ENCODE measurements at regions not wholly inside any gene's neighbourhood (a gene's known extent, or its start where the extent isn't known, plus 50 kb on each side); places are given as distances from the start of the nearest gene placed in this dataset.

- no peak overlapping the region for H3K4me2 ChIP-seq (ENCODE audit: low read depth, low read length, poor library complexity, severe bottlenecking)
- H2AFZ ChIP-seq (ENCODE audit: low read length): no peak overlapping the region
- H3K4me1 ChIP-seq (ENCODE audit: insufficient read depth, low read length, poor library complexity, severe bottlenecking): no peaks in the 10 kb centered on the region
- no peaks in the 10 kb centered on the region for H3K36me3 ChIP-seq (ENCODE audit: insufficient read depth, low read length)
- H3K9me3 ChIP-seq (ENCODE audit: insufficient read depth, low read depth, low read length): no peaks in the 10 kb centered on the region
- H3K4me3 ChIP-seq (ENCODE audit: low read length, poor library complexity, severe bottlenecking): no peak overlapping the region
- TF ChIP-seq CTCF (conservative IDR thresholded peaks at IDR 0.05; ENCODE audit: low read length) (no peak), EZH2phosphoT487 (IDR thresholded peaks at IDR 0.05; ENCODE audit: borderline replicate concordance) (no peak)
- no peaks in the 10 kb centered on the region for H4K20me1 ChIP-seq (ENCODE audit: insufficient read depth, low read length, poor library complexity, severe bottlenecking)
- no peaks in the 10 kb centered on the region for H3K9me2 ChIP-seq (replicated peaks; ENCODE audit: low read depth, low read length)
- no peaks in the 10 kb centered on the region for H3F3A ChIP-seq (ENCODE audit: low read depth)
- no peaks in the 10 kb centered on the region for H3K27me3 ChIP-seq (ENCODE audit: insufficient read depth, low read length, poor library complexity, severe bottlenecking)
- no peak overlapping the region for H3K9ac ChIP-seq (ENCODE audit: low read depth, low read length, poor library complexity, severe bottlenecking)
- no peaks in the 10 kb centered on the region for H3K79me2 ChIP-seq (ENCODE audit: insufficient read depth, low read length)
These were observed 262.1 kb downstream of the IL20RB start for GRCh38 chr3:137219801-137220445.

- TF ChIP-seq CTCF (conservative IDR thresholded peaks at IDR 0.05; ENCODE audit: low read length) (no peak), EZH2phosphoT487 (IDR thresholded peaks at IDR 0.05; ENCODE audit: borderline replicate concordance) (no peak)
- Histone ChIP-seq H4K20me1 (ENCODE audit: insufficient read depth, low read length, poor library complexity, severe bottlenecking) (no peaks in the 10 kb centered on the region), H3K4me3 (ENCODE audit: low read length, poor library complexity, severe bottlenecking) (no peak overlapping the region), H3F3A (ENCODE audit: low read depth) (no peaks in the 10 kb centered on the region), H3K36me3 (ENCODE audit: insufficient read depth, low read length) (no peaks in the 10 kb centered on the region), H3K4me2 (ENCODE audit: low read depth, low read length, poor library complexity, severe bottlenecking) (no peak overlapping the region), H2AFZ (ENCODE audit: low read length) (no peak overlapping the region), H3K9me3 (ENCODE audit: insufficient read depth, low read depth, low read length) (no peaks in the 10 kb centered on the region), H3K27me3 (ENCODE audit: insufficient read depth, low read length, poor library complexity, severe bottlenecking) (no peaks in the 10 kb centered on the region), H3K79me2 (ENCODE audit: insufficient read depth, low read length) (no peaks in the 10 kb centered on the region), H3K9ac (ENCODE audit: low read depth, low read length, poor library complexity, severe bottlenecking) (no peak overlapping the region), H3K9me2 (replicated peaks; ENCODE audit: low read depth, low read length) (no peaks in the 10 kb centered on the region), H3K4me1 (ENCODE audit: insufficient read depth, low read length, poor library complexity, severe bottlenecking) (no peaks in the 10 kb centered on the region)
These were observed 265.0 kb downstream of the IL20RB start for GRCh38 chr3:137222736-137223225.

- no peak overlapping the region for H3K4me3 ChIP-seq (ENCODE audit: low read length, poor library complexity, severe bottlenecking)
- H3K79me2 ChIP-seq (ENCODE audit: insufficient read depth, low read length): no peaks in the 10 kb centered on the region
- TF ChIP-seq EZH2phosphoT487 (IDR thresholded peaks at IDR 0.05; ENCODE audit: borderline replicate concordance) (no peak), CTCF (conservative IDR thresholded peaks at IDR 0.05; ENCODE audit: low read length) (no peak)
- no peaks in the 10 kb centered on the region for H3K9me3 ChIP-seq (ENCODE audit: insufficient read depth, low read depth, low read length)
- H4K20me1 ChIP-seq (ENCODE audit: insufficient read depth, low read length, poor library complexity, severe bottlenecking): no peaks in the 10 kb centered on the region
- H3K27me3 ChIP-seq (ENCODE audit: insufficient read depth, low read length, poor library complexity, severe bottlenecking): no peaks in the 10 kb centered on the region
- no peak overlapping the region for H3K9ac ChIP-seq (ENCODE audit: low read depth, low read length, poor library complexity, severe bottlenecking)
- no peaks in the 10 kb centered on the region for H3K36me3 ChIP-seq (ENCODE audit: insufficient read depth, low read length)
- no peaks in the 10 kb centered on the region for H3F3A ChIP-seq (ENCODE audit: low read depth)
- H2AFZ ChIP-seq (ENCODE audit: low read length): no peak overlapping the region
- H3K4me2 ChIP-seq (ENCODE audit: low read depth, low read length, poor library complexity, severe bottlenecking): no peak overlapping the region
- H3K9me2 ChIP-seq (replicated peaks; ENCODE audit: low read depth, low read length): no peaks in the 10 kb centered on the region
- no peaks in the 10 kb centered on the region for H3K4me1 ChIP-seq (ENCODE audit: insufficient read depth, low read length, poor library complexity, severe bottlenecking)
These were observed 266.7 kb downstream of the IL20RB start for GRCh38 chr3:137224464-137224863.
